Thyroid gland (tissue), 4 donors: ENCODE measurements at regions not wholly inside any gene's neighbourhood (a gene's known extent, or its start where the extent isn't known, plus 50 kb on each side); places are given as distances from the start of the nearest gene placed in this dataset.
A peak's percentile ranks its signal among the peaks of the same experiment; 100 is the strongest.

ENCODE experiments used
- DNase-seq, 2 donors: peaks; one replicate each; pipeline ENCODE4 v3.0.0-alpha.2; 2019
- H3K27ac ChIP-seq, 3 donors: fragments of 200-600 bp; sonication (generic); 1 replicate in 2 of 3; 2 replicates in 1 of 3; pipeline ENCODE4 v1.5.1; 2016 to 2019; ENCODE audit warnings: mild to moderate bottlenecking in 1 of 3, moderate library complexity in 1 of 3
- H3K27me3 ChIP-seq: fragments of 200-600 bp; sonication (generic); one replicate; pipeline ENCODE4 v1.5.1; 2019
- H3K36me3 ChIP-seq, 2 donors: fragments of 200-600 bp; sonication (generic); one replicate each; pipeline ENCODE4 v1.5.1; 2016 to 2019
- H3K4me1 ChIP-seq, 2 donors: fragments of 200-600 bp; sonication (generic); one replicate each; pipeline ENCODE4 v1.5.1; 2017 to 2019
- H3K4me3 ChIP-seq, 3 donors: fragments of 200-600 bp; sonication (generic); replicated peaks in 1 of 3; 1 replicate in 2 of 3; 2 replicates in 1 of 3; pipeline ENCODE4 v1.5.1; 2016; ENCODE audit warnings: mild to moderate bottlenecking in 1 of 3
- H3K9me3 ChIP-seq: fragments of 200-600 bp; sonication (generic); one replicate; pipeline ENCODE4 v1.5.1; 2017
- POLR2A ChIP-seq, 2 donors: fragments of 450-650 bp; IDR thresholded peaks; one replicate each; pipeline ENCODE4 v1.6.1; 2017; ENCODE audit warnings: antibody characterized with exemption in 2 of 2, mild to moderate bottlenecking in 2 of 2, moderate library complexity in 1 of 2
- WGBS, 2 donors: methylation state at CpG; one replicate each; pipeline ENCODE4 v1.1.5; 2017; 5-methylcytosine and 5-hydroxymethylcytosine counted together
- intact Hi-C: fragments of 100-400 bp; cut with DNase I; formaldehyde crosslinking; loops from one replicate; pipeline ENCODE4 v1.15.1; 2023
- TF ChIP-seq, protein P1 (sequence below), 6 experiments: fragments of 200-600 bp in 3 of 6; fragments of 450-650 bp in 3 of 6; sonication (generic) in 3 of 6; IDR thresholded peaks; one replicate each; pipeline ENCODE4 v1.5.1; 2016 to 2019; ENCODE audit warnings: antibody characterized with exemption in 6 of 6, mild to moderate bottlenecking in 2 of 6, inconsistent platforms in 1 of 6, moderate library complexity in 1 of 6

DNA sequence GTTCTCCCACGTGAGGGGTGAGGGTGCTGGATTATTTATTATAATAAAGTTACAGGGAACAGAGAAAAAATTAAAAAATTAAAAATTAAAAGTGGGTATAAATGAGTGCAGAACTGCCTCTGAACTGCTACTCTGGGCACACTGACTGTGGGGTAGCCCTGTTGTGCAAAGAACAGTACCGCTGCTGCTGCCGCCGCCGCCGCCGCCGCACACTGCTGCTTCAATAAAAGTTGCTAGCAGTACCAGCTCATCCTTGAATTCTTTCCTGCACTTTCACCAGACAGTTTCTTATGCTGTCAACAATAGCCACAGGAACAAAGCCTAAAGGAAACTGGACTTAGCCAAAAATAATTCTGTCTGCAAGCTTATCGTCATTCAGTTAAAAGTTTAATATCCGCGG, 72.1 kb downstream of the GCC1 start:
- no peaks in the 10 kb centered on the region for H3K9me3 ChIP-seq
- 86 to 87% methylated on average over 11 of the region's 11 CpGs for WGBS, 2 donors
- H3K4me1 ChIP-seq: no peaks in the 10 kb centered on the region
- no peaks in the 10 kb centered on the region for H3K36me3 ChIP-seq
- DNase-seq: no peak
- TF ChIP-seq, protein P1, sequence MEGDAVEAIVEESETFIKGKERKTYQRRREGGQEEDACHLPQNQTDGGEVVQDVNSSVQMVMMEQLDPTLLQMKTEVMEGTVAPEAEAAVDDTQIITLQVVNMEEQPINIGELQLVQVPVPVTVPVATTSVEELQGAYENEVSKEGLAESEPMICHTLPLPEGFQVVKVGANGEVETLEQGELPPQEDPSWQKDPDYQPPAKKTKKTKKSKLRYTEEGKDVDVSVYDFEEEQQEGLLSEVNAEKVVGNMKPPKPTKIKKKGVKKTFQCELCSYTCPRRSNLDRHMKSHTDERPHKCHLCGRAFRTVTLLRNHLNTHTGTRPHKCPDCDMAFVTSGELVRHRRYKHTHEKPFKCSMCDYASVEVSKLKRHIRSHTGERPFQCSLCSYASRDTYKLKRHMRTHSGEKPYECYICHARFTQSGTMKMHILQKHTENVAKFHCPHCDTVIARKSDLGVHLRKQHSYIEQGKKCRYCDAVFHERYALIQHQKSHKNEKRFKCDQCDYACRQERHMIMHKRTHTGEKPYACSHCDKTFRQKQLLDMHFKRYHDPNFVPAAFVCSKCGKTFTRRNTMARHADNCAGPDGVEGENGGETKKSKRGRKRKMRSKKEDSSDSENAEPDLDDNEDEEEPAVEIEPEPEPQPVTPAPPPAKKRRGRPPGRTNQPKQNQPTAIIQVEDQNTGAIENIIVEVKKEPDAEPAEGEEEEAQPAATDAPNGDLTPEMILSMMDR (IDR thresholded peaks at IDR 0.05): no peak
- no peak for TF ChIP-seq POLR2A (IDR thresholded peaks at IDR 0.05)
- H3K4me3 ChIP-seq: no peak overlapping the region
- H3K27ac ChIP-seq: no peak overlapping the region
- intact Hi-C loops: no loop called here
- no peaks in the 10 kb centered on the region for H3K27me3 ChIP-seq

DNA sequence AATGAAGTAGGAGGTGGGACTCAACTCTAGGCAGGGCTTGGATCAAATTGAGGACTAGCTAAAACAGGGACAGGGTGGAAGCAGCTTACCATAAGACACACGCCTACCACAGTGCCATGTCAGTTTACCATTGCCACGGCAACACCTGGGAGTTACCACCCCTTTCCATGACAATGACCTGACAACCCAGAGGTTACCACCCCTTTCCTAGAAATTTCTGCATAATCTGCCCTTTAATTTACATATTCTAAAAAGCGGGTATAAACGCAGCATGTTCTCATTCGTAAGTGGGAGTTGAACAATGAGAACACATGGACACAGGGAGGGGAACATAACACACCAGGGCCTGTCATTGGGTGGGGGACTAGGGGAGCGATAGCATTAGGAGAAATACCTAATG, 72.7 kb downstream of the GCC1 start:
- Histone ChIP-seq H3K27me3 (no peaks in the 10 kb centered on the region), H3K27ac (no peak overlapping the region), H3K4me1 (no peaks in the 10 kb centered on the region), H3K9me3 (no peaks in the 10 kb centered on the region), H3K4me3 (no peak overlapping the region), H3K36me3 (no peaks in the 10 kb centered on the region)
- TF ChIP-seq POLR2A (IDR thresholded peaks at IDR 0.05): no peak
- TF ChIP-seq, protein P1 (IDR thresholded peaks at IDR 0.05): no peak
- DNase-seq: no peak
- intact Hi-C loops: no loop called here
- WGBS, 2 donors: 78 to 83% methylated on average over 6 of the region's 6 CpGs

DNA sequence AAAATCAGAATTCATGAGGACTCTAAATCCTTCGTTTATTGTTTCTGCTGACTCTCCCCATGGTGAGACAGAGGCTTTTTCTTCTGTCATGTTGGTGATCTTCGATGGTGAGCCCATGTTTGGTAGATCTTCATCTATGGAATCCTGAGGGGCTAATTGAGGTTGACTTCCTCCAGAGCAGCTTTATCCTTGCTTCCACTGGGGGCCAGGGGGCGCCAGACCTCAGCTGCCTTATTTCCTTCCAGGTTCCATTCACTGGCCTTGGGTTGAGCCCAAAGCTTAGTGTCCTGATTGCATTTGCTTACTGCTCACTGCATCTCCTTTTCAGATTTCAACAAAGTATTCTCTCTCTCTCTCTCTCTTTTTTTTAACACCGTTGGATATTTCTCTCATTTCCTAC, 80.7 kb downstream of the GCC1 start:
- peak; percentile 30 to 44 for DNase-seq
- WGBS, 2 donors: 37 to 39% methylated on average over 3 to 4 of the region's 4 CpGs
- TF ChIP-seq, protein P1 (IDR thresholded peaks at IDR 0.05): peak in 4 of 6 experiments; percentile 10 to 47 (median 38)
- no peak for TF ChIP-seq POLR2A (IDR thresholded peaks at IDR 0.05)
- H3K27ac ChIP-seq: no peak overlapping the region
- no peaks in the 10 kb centered on the region for H3K36me3 ChIP-seq
- H3K9me3 ChIP-seq: no peaks in the 10 kb centered on the region
- intact Hi-C loops: no loop called here
- H3K4me3 ChIP-seq: no peak overlapping the region
- no peaks in the 10 kb centered on the region for H3K4me1 ChIP-seq
- no peaks in the 10 kb centered on the region for H3K27me3 ChIP-seq

DNA sequence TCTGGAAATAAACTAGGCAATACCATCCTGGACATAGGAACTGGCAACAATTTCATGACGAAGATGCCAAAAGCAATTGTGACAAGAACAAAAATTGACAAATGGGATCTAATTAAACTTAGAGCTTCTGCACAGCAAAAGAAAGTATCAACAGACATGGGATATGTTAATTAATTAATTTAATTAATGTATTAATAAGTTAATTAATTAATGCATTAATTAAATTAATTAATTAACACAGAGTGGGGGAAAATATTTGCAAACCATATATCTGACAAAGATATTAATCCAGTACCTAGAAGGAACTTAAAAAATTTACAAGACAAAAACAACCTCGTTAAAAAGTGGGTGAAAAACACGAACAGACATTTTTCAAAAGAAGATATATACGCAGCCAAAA, 83.6 kb downstream of the GCC1 start:
- Histone ChIP-seq H3K27ac (no peak overlapping the region), H3K9me3 (no peaks in the 10 kb centered on the region), H3K4me3 (no peak overlapping the region), H3K27me3 (no peaks in the 10 kb centered on the region), H3K4me1 (no peaks in the 10 kb centered on the region), H3K36me3 (no peaks in the 10 kb centered on the region)
- no peak for TF ChIP-seq POLR2A (IDR thresholded peaks at IDR 0.05)
- TF ChIP-seq, protein P1 (IDR thresholded peaks at IDR 0.05): no peak
- intact Hi-C loops: no loop called here
- no peak for DNase-seq
- 89 to 90% methylated on average over 4 of the region's 4 CpGs for WGBS, 2 donors

DNA sequence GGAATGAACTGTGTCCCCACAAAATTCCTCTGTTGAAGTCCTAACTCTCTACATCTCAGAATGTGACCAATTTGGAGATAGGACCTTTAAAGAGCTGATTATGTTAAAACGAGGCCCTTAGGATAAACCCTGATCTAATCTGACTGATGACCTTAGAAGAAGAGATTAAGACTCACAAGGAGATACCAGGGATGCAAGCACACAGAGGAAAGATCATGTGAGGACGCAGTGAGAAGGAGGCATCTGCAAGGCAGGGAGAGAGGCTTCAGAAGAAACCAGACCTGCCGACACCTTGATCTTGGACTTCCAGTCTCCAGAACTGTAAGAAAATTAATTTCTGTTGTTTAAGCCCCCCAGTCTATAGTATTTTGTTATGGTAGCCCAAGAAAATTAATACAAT, 94.9 kb upstream of the ZNF800 start:
- H3K4me3 ChIP-seq: no peak overlapping the region
- no peaks in the 10 kb centered on the region for H3K4me1 ChIP-seq
- H3K27ac ChIP-seq: no peak overlapping the region
- 62 to 63% methylated on average over 3 of the region's 3 CpGs for WGBS, 2 donors
- H3K36me3 ChIP-seq: no peaks in the 10 kb centered on the region
- intact Hi-C loops: no loop called here
- H3K27me3 ChIP-seq: no peaks in the 10 kb centered on the region
- no peaks in the 10 kb centered on the region for H3K9me3 ChIP-seq
- DNase-seq: no peak
- TF ChIP-seq, protein P1 (IDR thresholded peaks at IDR 0.05): no peak
- TF ChIP-seq POLR2A (IDR thresholded peaks at IDR 0.05): no peak
